Parathyroid adenoma (tissue), 2 donors: ENCODE measurements at regions not wholly inside any gene's neighbourhood (a gene's known extent, or its start where the extent isn't known, plus 50 kb on each side); places are given as distances from the start of the nearest gene placed in this dataset.

Experiments
- H2AFZ ChIP-seq: fragments of 300-600 bp; sonication (generic); one replicate; pipeline ENCODE4 v1.7.0; 2017; ENCODE audit warnings: antibody characterized with exemption, mild to moderate bottlenecking
- H3K27ac ChIP-seq: fragments of 300-600 bp; sonication (generic); one replicate; pipeline ENCODE4 v1.7.0; 2017
- H3K27me3 ChIP-seq: fragments of 300-600 bp; sonication (generic); one replicate; pipeline ENCODE4 v1.7.0; 2017; ENCODE audit warnings: low read length; ENCODE audit not compliant: control insufficient read depth, insufficient read depth
- H3K36me3 ChIP-seq: fragments of 300-600 bp; sonication (generic); one replicate; pipeline ENCODE4 v1.7.0; 2017; ENCODE audit warnings: low read length; ENCODE audit not compliant: control insufficient read depth, insufficient read depth
- H3K4me1 ChIP-seq: fragments of 300-600 bp; sonication (generic); one replicate; pipeline ENCODE4 v1.7.0; 2017; ENCODE audit warnings: control low read depth
- H3K4me2 ChIP-seq: fragments of 300-600 bp; sonication (generic); one replicate; pipeline ENCODE4 v1.7.0; 2017; ENCODE audit warnings: low read length
- H3K4me3 ChIP-seq: fragments of 300-600 bp; sonication (generic); one replicate; pipeline ENCODE4 v1.7.0; 2017; ENCODE audit warnings: low read depth, low read length
- H3K79me2 ChIP-seq: fragments of 300-600 bp; sonication (generic); one replicate; pipeline ENCODE4 v1.7.0; 2017; ENCODE audit warnings: control low read depth
- H3K9ac ChIP-seq: fragments of 300-600 bp; sonication (generic); one replicate; pipeline ENCODE4 v1.7.0; 2017; ENCODE audit warnings: mild to moderate bottlenecking
- H3K9me3 ChIP-seq: fragments of 300-600 bp; sonication (generic); one replicate; pipeline ENCODE4 v1.7.0; 2017; ENCODE audit warnings: low read length; ENCODE audit not compliant: control insufficient read depth
- CTCF ChIP-seq: fragments of 300-600 bp; sonication (generic); IDR thresholded peaks from one replicate; pipeline ENCODE4 v1.7.0; 2017; ENCODE audit warnings: antibody characterized with exemption, mild to moderate bottlenecking
- donor health status: primary hyperparathyroidism.

GRCh38 chr18:71815305-71815704 lies 728.8 kb downstream of the CBLN2 start:
- Histone ChIP-seq H3K36me3 (no peaks in the 10 kb centered on the region), H3K9me3 (no peaks in the 10 kb centered on the region), H3K79me2 (no peaks in the 10 kb centered on the region), H3K4me1 (no peaks in the 10 kb centered on the region), H3K4me2 (no peak overlapping the region), H3K4me3 (no peak overlapping the region), H2AFZ (no peak overlapping the region), H3K27me3 (no peaks in the 10 kb centered on the region), H3K9ac (no peak overlapping the region), H3K27ac (no peak overlapping the region)
- no peak for TF ChIP-seq CTCF

- Histone ChIP-seq H3K9ac (no peak overlapping the region), H3K79me2 (no peaks in the 10 kb centered on the region), H3K4me1 (no peaks in the 10 kb centered on the region), H3K9me3 (no peaks in the 10 kb centered on the region), H3K4me3 (no peak overlapping the region), H3K27me3 (no peaks in the 10 kb centered on the region), H3K27ac (no peak overlapping the region), H2AFZ (no peak overlapping the region), H3K4me2 (no peak overlapping the region), H3K36me3 (no peaks in the 10 kb centered on the region)
- no peak for TF ChIP-seq CTCF
Observed at GRCh38 chr18:71809711-71810110, 734.4 kb downstream of the CBLN2 start.

DNA sequence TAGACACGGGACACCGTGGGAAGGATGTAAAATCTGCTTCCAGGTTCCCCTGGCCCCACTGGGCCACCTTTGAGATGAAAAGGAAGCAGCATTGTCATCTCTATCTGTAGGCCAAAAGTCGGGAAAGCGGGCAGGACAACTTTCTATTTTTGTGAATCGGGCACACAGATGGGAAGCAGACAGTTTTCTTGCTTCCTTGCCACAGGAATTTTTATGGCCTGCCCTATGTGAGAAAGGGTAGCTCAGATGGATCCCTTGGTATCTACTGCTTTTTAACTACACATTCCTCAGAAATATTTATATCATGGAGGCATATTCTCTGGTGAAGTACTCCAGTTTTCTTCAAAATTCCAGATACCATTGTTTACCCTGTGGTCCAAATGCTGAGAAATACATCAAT lies 735.5 kb downstream of the CBLN2 start:
- Histone ChIP-seq H3K27ac (no peak overlapping the region), H3K27me3 (no peaks in the 10 kb centered on the region)

DNA sequence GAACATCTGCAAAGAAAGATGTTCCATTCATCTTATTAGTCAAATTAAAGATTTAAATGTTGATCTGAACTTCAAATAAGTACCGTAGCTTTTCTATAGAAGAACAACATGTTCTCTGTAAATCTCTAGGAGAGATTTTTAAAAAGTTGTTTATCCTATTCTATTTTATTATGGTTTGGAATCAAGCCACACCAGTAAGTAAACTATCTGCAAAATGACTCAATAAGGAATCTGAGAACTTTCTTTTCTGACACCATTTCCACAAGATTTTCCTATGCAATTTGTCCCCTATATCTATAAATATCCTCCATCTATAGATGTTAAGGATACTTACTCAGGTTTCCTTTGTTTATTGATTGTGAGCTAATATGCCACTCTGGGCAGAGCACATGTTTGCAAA lies 736.6 kb downstream of the CBLN2 start:
- H3K79me2 ChIP-seq: no peaks in the 10 kb centered on the region
- TF ChIP-seq CTCF: no peak
- no peak overlapping the region for H3K27ac ChIP-seq
- no peaks in the 10 kb centered on the region for H3K36me3 ChIP-seq
- H3K4me3 ChIP-seq: no peak overlapping the region
- H2AFZ ChIP-seq: no peak overlapping the region
- no peaks in the 10 kb centered on the region for H3K4me1 ChIP-seq
- no peak overlapping the region for H3K4me2 ChIP-seq
- no peaks in the 10 kb centered on the region for H3K27me3 ChIP-seq
- H3K9me3 ChIP-seq: no peaks in the 10 kb centered on the region
- H3K9ac ChIP-seq: no peak overlapping the region

More for the DNA sequence above, 735.5 kb downstream of the CBLN2 start:
- Histone ChIP-seq H3K36me3 (no peaks in the 10 kb centered on the region), H3K4me2 (no peak overlapping the region), H2AFZ (no peak overlapping the region), H3K9me3 (no peaks in the 10 kb centered on the region), H3K4me3 (no peak overlapping the region), H3K79me2 (no peaks in the 10 kb centered on the region), H3K9ac (no peak overlapping the region), H3K4me1 (no peaks in the 10 kb centered on the region)
- TF ChIP-seq CTCF: no peak

DNA sequence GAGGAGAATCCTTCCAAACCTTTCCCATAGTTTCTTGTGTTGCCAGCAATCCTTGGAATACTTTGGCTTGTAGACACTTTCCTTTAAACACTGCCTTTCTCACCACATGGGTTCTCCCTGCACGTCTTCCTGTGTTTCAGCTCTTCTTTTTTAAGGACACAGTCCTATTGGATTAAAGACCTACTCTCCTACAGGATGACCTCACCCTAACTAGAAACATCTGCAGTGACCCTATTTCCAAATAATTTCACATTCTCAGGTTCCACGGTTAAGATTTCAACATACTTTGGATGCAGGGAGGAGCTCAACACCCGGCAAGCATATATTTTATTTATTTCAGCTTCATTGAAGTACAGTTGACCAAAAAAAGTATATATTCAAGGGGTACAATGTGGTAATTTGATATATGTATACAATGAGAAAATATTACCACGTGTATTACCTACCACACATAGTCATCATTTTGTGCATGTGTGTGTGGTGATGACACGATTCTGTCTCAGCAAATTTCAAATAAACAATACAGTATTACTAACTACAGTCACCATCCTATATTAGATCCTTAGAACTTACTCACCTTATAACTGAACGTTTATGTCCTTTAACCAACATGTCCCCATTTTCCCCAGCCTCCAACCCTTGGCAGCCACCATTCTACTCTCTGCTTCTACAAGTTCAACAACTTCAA lies 745.0 kb downstream of the CBLN2 start:
- Histone ChIP-seq H3K27me3 (no peaks in the 10 kb centered on the region), H3K9me3 (no peaks in the 10 kb centered on the region), H3K4me1 (no peaks in the 10 kb centered on the region), H3K4me2 (no peak overlapping the region), H2AFZ (no peak overlapping the region), H3K27ac (no peak overlapping the region), H3K4me3 (no peak overlapping the region), H3K36me3 (no peaks in the 10 kb centered on the region), H3K79me2 (no peaks in the 10 kb centered on the region), H3K9ac (no peak overlapping the region)
- no peak for TF ChIP-seq CTCF
